NB4 (cell line): ENCODE measurements at regions not wholly inside any gene's neighbourhood (a gene's known extent, or its start where the extent isn't known, plus 50 kb on each side); places are given as distances from the start of the nearest gene placed in this dataset.

Experiments
- DNase-seq: peaks from one replicate; pipeline ENCODE4 v3.0.0; 2010; ENCODE audit warnings: low read depth
- H3K4me3 ChIP-seq: one replicate; pipeline ENCODE4 v1.5.1; 2011; ENCODE audit warnings: mild to moderate bottlenecking, low read depth, low read length, moderate library complexity
- CTCF ChIP-seq: IDR thresholded peaks from one replicate; pipeline ENCODE4 v1.5.1; 2012; ENCODE audit warnings: low read depth, low read length
- MAX ChIP-seq: IDR thresholded peaks from 2 replicates; pipeline ENCODE4 v1.6.1; 2011; ENCODE audit warnings: low read depth, low read length
- MYC ChIP-seq: IDR thresholded peaks from 2 replicates; pipeline ENCODE4 v1.6.1; 2011; ENCODE audit warnings: low read depth, low read length
- POLR2A ChIP-seq: IDR thresholded peaks from 2 replicates; pipeline ENCODE4 v1.6.1; 2011; ENCODE audit warnings: mild to moderate bottlenecking; ENCODE audit not compliant: insufficient read length; ENCODE audit errors: extremely low read depth

- no peak for TF ChIP-seq MYC
- TF ChIP-seq MAX, result no peak
- no peak for TF ChIP-seq POLR2A
- TF ChIP-seq CTCF, result no peak
- H3K4me3 ChIP-seq, result no peak overlapping the region
- no peak for DNase-seq
Measured at GRCh38 chr12:87054226-87054625, 798.0 kb upstream of the MGAT4C start.

- no peak for DNase-seq
- no peak for TF ChIP-seq POLR2A
- TF ChIP-seq CTCF, result no peak
- no peak for TF ChIP-seq MAX
- no peak for TF ChIP-seq MYC
- H3K4me3 ChIP-seq, result no peak overlapping the region
Measured at GRCh38 chr12:87051621-87052020, 795.4 kb upstream of the MGAT4C start.

- H3K4me3 ChIP-seq, result no peak overlapping the region
- DNase-seq, result no peak
- TF ChIP-seq MAX (no peak), POLR2A (no peak), CTCF (no peak), MYC (no peak)
Measured at GRCh38 chr12:87047691-87048090, 791.5 kb upstream of the MGAT4C start.

- H3K4me3 ChIP-seq, result no peak overlapping the region
- TF ChIP-seq MAX (no peak), MYC (no peak), CTCF (no peak), POLR2A (no peak)
- DNase-seq, result no peak
Measured at GRCh38 chr12:87039536-87039935, 783.3 kb upstream of the MGAT4C start.

GRCh38 chr12:87038098-87038497 lies 781.9 kb upstream of the MGAT4C start:
- no peak for DNase-seq
- no peak overlapping the region for H3K4me3 ChIP-seq
- TF ChIP-seq POLR2A, result no peak
- no peak for TF ChIP-seq MAX
- no peak for TF ChIP-seq MYC
- TF ChIP-seq CTCF, result no peak

- no peak overlapping the region for H3K4me3 ChIP-seq
- TF ChIP-seq MAX, result no peak
- TF ChIP-seq MYC, result no peak
- no peak for TF ChIP-seq CTCF
- no peak for TF ChIP-seq POLR2A
- DNase-seq, result no peak
Measured at GRCh38 chr12:87025976-87026375, 769.8 kb upstream of the MGAT4C start.
